NCI-H2196 (cell line): ENCODE measurements at regions not wholly inside any gene's neighbourhood (a gene's known extent, or its start where the extent isn't known, plus 50 kb on each side); places are given as distances from the start of the nearest gene placed in this dataset.
"Not testable (repeated sequence)": the region's sequence is repeated elsewhere in the genome, so short reads cannot be mapped to it uniquely, and the experiment has no call there.

ENCODE experiments used
- DNase-seq: peaks from one replicate; lab custom pipeline; 2025; ENCODE audit not compliant: unreplicated experiment; lab: John Stamatoyannopoulos, UW

- DNase-seq, result no peak
These were observed 440.6 kb upstream of the SLC35B3 start for GRCh38 chr6:8875986-8876385.

GRCh38 chr6:8872589-8872988 is 437.2 kb upstream of the SLC35B3 start:
- no peak for DNase-seq

DNA sequence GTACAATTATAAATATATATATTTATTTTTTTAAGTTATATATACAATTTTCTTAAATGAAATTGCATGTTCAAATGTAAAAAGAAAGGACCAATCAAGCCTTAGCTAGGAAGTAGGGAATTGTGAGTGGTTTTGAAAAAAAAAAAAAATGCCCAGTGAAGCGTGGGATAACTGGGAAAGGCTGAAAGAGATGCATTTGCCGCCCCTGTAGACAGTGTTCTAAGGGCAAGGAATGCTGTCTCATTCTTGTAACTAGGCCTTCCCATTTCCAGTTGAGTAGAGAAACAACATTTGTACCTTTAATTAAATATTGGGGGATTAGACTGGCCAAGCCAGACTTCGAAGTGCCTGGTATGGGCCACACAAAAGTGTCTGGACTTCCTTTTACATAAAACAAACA is 430.1 kb upstream of the SLC35B3 start:
- no peak for DNase-seq

DNA sequence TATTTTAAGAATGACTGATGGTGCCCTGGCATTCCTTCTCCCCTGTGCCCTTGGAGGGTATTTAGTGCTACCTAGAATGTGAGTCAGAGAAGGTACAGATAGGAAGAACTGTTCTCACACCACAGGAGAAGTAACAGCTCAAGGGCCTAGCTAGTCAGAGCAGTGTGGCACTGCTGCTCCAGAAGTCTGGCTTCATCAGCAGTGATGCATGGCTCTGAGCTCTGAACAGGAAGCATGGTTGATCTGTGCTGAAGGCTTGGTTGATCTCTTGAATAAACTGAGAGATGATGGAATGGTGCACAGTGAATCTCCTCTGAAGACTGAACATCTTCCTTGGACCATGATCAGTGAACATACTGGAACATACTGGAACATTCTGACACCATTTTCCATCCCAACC is 425.3 kb upstream of the SLC35B3 start:
- DNase-seq, result no peak

DNA sequence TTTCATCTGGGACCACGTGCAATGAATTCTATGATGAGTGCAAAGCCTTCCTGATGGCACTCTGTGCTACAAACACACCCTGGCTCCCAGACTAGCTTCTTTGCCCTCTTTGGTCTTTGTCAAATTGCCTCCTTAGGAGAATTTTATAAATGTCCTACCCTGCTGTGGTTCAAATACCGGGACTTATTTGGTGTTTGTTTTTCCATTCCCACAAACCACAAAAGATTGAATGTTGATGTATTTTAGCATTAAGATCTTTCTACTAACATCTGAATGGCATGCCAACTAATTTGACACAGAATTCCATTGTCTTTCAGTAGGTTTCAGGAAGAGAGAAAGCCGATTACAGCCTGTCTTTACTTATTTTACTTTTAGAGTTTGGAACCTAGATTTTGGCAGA is 424.2 kb upstream of the SLC35B3 start:
- no peak for DNase-seq

DNA sequence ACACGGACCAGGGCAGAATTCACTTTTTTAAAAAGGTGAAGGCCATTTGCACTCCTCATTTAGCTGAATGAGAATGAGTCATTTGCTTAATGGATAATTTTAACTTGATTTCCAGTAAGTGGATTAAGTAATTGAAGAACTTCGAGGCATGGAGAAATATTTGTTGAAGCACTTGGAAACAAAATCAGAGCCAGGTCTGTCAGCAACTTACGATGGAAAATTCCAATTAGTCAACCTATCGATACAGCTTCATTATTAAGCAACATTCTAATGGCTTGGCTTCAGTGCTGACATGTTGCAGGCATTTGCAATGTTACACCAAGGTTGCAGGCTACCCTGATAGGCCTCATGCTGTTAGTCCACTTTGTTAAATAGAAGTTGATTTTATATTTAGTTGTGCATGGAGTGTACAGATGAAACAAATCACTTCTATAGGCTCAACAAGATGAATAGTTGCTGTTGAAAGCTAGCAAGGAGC is 423.5 kb upstream of the SLC35B3 start:
- DNase-seq, result no peak

DNA sequence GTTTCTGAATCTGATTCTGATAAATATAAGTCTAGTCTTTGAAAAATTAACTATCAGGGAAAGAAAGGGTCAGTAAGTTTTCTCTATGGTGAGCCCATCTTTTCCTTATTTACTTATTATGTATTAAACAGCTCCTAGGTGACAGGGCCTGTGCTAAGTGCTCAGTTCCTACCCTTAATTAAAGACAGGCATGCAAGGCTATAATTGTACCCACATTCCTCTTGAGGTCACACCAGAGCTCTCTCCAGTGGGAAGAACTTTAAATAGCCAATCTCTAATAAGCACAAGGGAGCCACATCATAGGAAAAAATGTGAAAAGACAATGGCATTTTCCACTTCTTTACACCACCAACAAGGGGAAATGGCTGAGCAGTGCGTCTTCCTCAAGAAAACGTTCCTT is 421.8 kb upstream of the SLC35B3 start:
- DNase-seq, result no peak

DNA sequence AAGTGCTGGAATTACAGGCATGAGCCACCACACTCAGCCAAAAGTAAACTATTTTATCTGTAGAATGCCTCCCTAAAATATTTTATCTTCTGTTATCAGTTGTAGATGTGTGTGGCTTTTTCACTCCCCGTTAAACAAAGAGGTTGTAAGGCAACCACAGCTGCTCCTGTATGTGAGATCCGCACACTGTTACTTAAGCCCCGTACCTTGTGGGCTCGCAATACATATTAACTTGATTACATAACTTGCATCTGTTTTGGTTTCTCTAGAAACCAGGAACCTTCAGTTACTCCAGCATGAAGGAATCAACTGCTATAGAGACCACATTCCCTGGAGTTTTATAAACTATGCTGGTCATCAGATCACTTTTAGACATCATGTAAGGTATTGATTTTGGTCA is 420.1 kb upstream of the SLC35B3 start:
- DNase-seq, result no peak

DNA sequence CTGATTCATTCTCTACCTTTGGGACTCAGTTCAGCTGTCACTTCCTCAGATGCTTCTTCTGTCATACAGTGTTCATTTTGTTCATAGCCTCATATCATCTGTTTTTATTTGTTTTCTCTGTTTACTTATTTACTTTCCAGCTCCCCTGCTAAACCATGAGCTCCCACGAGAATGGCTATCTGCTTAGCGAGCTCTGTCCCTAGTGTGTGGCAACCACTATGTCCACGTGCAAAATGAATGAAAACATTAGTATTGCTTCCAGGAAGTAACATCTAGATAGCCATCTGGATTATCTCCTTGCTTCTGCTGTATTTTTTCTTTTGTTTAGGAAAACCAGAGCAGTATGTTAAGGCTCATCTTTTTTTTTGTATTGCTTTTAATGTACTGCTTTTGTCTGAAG is 417.0 kb upstream of the SLC35B3 start:
- DNase-seq, result no peak

GRCh38 chr6:8846680-8847079 is 411.3 kb upstream of the SLC35B3 start:
- DNase-seq, result not testable (repeated sequence)

DNA sequence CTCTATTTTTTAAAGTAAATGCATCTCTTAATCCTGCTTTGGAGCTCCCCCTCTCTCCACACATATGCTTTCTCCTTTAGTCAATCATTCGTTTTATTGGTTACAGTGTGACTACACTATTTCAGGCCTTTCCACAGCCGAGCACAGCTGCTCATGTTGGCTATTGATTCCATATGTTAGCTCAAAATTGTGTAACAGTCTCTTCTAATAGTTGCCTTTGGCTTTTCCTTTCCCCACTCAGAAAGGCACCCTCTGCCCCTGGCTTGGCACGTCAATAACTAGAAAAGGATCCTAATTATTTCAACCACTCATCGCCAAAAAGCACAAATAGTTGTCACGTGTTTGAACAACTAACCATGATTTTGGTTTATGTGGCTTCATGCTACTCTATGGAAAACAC is 410.3 kb upstream of the SLC35B3 start:
- DNase-seq, result no peak

DNA sequence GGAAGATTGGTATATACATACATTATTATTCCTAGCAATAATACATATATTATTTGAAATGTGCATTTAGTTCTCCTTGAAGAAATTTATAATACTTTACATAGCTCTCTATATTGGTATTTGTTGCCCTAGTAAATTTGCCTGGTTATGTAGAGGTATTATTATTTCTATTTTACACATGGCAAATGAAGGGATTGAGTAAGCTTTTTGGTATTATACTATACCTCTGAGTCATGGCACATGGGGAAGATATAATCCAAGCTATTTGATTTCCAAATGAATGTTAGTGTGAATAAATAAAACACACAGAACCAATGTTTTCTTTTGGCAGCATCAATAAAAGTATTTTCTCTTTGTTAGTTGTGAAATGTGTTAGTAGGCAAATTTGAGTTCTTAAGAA is 409.6 kb upstream of the SLC35B3 start:
- no peak for DNase-seq

DNA sequence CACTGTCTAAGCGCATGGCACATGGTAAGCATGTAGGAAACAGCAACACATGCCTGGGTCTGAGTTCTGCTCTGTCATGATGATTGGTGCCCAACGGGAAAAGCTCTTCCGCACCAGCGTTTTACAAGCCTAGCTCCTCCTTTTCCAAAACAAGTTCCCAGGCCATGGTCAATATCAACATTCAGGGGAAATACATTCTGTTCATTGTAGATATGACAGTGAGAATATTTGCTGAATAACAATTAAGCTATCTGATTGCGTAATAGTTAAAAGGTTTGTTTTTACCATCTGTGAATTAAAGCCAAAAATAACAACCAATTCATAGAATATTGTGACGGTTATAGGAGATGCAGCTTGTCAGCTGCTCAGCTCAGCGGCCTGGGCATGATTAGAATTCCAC is 404.3 kb upstream of the SLC35B3 start:
- DNase-seq, result no peak

DNA sequence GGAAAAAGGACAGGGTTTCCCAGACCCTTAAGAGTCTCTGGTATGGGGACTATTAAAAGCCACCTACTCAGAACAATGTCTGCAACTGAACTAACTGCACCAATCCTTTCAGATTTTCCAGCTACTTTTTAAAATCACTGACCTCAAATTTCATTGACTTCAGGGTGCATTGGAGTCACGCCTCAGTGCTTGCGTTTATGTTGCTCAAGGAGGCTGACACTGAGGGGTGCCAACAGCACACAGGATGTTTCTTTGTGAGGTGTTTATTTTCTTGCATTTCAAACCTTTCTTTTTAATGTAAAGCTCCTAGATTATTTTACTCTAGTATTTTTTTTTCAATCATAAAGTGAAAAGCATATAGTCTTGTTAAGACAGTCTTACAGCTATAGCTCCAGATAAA is 402.0 kb upstream of the SLC35B3 start:
- no peak for DNase-seq

DNA sequence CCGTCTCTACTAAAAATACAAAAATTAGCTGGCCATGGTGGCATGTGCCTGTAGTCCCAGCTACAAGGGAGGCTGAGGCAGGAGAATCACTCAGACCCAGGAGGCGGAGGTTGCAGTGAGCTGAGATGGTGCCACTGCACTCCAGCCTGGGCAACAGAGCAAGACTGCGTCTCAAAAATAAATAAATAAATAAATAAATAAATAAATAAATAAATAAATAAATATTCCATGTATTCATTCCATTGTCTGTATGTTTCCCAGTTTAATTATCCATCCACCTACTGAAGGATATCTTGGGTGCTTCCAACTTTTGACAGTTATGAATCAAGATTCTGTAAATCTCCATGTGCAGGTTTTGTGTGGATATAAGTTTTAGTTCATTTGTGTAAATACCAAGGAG is 397.4 kb upstream of the SLC35B3 start:
- not testable (repeated sequence) for DNase-seq

DNA sequence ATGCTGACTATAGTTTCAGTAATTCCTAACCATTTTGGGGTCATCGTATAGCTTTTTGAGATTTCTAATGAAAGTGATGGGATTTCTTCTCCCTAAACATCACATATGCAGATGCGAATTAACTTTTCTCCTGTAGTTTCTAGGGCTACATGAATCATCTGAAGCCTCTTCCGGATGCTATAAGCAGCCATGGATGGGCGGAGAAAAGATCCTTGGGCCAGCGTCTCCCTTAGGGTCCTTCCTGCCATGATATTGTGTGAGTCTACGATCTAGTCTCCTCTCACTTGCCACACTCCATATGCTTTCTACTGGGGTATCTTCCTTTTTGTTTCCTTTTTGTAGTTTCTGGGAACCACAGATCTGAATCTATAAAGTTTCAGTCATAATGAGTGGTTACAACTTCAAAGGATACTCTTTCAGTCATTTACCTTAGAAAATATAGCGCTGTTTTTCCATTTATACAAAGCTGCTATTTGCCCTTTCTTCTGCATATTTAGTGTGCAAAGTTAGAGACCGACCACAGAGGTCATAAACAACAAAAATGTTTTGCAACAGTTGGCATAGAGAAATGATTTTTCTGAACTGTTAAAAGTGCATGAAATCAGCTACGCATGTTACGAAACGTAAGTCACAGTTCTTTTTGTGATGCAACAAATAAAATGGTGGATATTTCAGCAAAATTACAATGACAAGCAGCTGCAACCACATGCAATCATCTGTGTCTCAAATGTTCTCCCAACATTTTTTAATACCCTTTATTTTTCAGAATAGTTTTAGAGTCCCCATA is 396.2 kb upstream of the SLC35B3 start:
- no peak for DNase-seq

- no peak for DNase-seq
These were observed 395.4 kb upstream of the SLC35B3 start for GRCh38 chr6:8830794-8831193.

DNA sequence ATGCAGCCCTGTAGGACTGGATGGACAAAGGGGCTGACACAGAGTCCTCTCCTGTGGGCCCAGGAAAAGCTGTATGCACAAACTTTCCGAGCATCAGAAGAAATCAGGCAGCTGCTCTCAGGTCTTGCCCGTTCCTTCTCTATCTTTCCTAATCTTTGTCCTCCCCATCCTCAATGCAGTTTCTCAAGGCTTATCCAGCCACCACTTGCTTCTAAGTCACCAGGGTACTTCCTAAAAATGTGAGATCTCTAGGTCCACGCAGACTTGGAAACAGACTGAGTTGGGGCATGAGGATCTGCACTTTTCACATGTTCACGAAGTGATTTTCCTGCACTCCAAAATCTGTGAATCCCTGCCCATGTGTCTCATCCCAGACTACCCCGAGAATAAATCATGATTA is 394.5 kb upstream of the SLC35B3 start:
- DNase-seq, result no peak

GRCh38 chr6:8829296-8829695 is 394.0 kb upstream of the SLC35B3 start:
- no peak for DNase-seq

DNA sequence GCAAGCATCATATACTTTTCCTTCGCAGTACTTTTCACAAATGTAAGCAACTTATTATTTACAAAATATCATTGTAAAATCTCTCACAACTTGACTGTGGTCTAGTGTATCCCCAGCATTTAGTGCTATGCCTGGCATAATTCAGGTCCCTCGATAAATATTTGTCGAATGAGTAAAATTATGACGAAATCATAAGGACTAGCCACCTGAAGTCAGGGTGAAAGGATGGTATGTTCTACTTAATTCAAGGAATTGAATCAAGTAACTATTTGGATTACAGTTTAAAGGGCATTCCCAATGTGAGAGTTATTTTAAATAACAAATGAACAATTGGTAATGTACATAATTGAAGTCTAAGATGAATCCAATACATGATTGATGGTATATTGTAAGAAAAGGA is 393.0 kb upstream of the SLC35B3 start:
- no peak for DNase-seq

DNA sequence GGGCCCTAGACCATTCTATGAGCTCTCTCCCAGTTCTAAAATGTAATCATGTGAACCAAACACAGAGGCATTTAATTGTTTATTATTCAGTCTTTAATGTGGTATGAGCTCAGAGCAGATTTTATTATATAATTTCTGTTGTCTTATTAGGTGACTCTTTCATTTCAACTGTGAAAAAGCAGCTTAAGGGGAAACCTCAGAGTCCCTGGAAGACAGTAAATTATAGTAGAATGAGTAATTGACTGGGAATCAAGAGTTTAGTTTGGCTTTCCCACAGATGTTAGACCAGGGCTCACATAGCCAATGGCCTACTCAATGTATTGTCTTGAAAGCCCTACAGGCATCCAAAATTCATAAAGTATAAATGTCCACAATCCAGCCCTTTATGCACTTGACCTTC is 390.4 kb upstream of the SLC35B3 start:
- DNase-seq, result no peak

GRCh38 chr6:8821981-8822381 is 386.6 kb upstream of the SLC35B3 start:
- no peak for DNase-seq

- DNase-seq, result no peak
These were observed 385.0 kb upstream of the SLC35B3 start for GRCh38 chr6:8820313-8820712.
